ENCODE measurements at regions not wholly inside any gene's neighbourhood (a gene's known extent, or its start where the extent isn't known, plus 50 kb on each side); places are given as distances from the start of the nearest gene placed in this dataset.

GRCh38 chr13:112144616-112145550 lies 77.9 kb downstream of the SOX1 start:
- CTCF ChIA-PET, result no interaction called here
- no peaks in the 10 kb centered on the region for H3K9me3 ChIP-seq
- no peaks in the 10 kb centered on the region for H3K36me3 ChIP-seq (ENCODE audit: control insufficient read depth in 2 of 2, extremely low read depth in 1 of 2, insufficient read depth in 1 of 2, low read length in 1 of 2)
- peaks cover 6 to 8% of the 10 kb centered on the region in 2 donors for H3K27me3 Mint-ChIP-seq
- H3K27me3 ChIP-seq (replicated peaks in 1 of 2; ENCODE audit: control insufficient read depth in 2 of 2, extremely low read depth in 1 of 2, insufficient read depth in 2 of 2, low read length in 1 of 2), result peaks cover 0 to 20% of the 10 kb centered on the region in 2 experiments
- POLR2A ChIA-PET, result no interaction called here
- H3K4me1 ChIP-seq (ENCODE audit: control insufficient read depth in 1 of 2, extremely low read depth in 1 of 2, insufficient read depth in 2 of 2, low read length in 2 of 2), result no peaks in the 10 kb centered on the region
- WGBS (ENCODE audit: insufficient coverage), result 69% methylated on average over 8 of the region's 15 CpGs
- H3K27ac Mint-ChIP-seq, result no peak overlapping the region
- no peaks in the 10 kb centered on the region for H3K4me1 Mint-ChIP-seq
- H3K9me3 Mint-ChIP-seq, result no peaks in the 10 kb centered on the region
- no peak for ATAC-seq (replicated peaks in 1 of 4)
- no peak for DNase-seq
- H3K4me3 Mint-ChIP-seq, result no peak overlapping the region
- no peaks in the 10 kb centered on the region for H3K36me3 Mint-ChIP-seq
- H3K27ac ChIP-seq (ENCODE audit: low read length), result no peak overlapping the region
- no peak overlapping the region for H3K4me3 ChIP-seq (ENCODE audit: control insufficient read depth in 1 of 2, extremely low read depth in 1 of 2, low read length in 1 of 2)

DNA sequence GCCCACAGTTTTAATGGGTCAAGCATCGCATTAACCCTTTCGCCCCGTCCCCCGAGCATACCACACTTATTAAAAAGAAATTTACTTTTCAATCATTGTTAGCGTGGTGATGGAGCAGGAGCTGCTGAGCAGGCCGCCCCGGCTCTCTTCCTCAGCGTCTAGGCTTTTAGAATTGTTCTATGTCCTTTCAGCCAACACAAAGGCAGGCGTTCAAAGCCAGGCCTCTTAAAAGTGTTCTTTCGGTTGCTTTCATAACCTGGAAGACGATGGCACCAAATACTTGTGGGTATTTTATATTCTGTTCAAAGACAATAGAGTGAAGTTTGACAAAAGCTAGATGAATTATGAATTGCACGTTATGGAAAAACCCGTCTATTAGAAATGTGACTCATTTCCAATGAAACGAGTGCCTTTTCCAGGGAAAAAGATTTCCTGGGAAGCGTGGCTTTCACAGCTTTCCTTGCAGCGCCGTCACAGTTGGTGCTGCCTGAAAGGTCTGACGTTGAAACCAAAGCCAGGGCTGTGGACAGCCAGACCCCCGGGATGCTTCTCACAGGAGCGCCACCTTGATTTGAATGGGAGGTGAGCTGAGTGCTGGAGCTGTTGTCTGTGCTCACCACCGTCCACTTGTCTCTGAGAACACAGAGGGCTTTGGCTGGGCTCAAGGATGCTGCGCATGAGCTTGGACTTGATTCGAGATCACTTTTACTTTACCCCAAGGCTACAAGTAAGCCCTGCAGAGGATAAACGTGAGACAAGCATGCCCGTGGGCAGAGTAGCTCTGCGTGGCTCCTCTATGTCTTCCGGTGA lies 78.8 kb downstream of the SOX1 start:
- no peaks in the 10 kb centered on the region for H3K36me3 ChIP-seq (ENCODE audit: control insufficient read depth in 2 of 2, extremely low read depth in 1 of 2, insufficient read depth in 1 of 2, low read length in 1 of 2)
- no peak overlapping the region for H3K4me3 ChIP-seq (ENCODE audit: control insufficient read depth in 1 of 2, extremely low read depth in 1 of 2, low read length in 1 of 2)
- Mint-ChIP-seq H3K36me3 (no peaks in the 10 kb centered on the region), H3K27me3 (peaks cover 6 to 8% of the 10 kb centered on the region in 2 donors), H3K9me3 (no peaks in the 10 kb centered on the region), H3K4me1 (no peaks in the 10 kb centered on the region), H3K4me3 (no peak overlapping the region), H3K27ac (no peak overlapping the region)
- DNase-seq (no peak), ATAC-seq (replicated peaks in 1 of 4) (no peak)
- ChIA-PET CTCF (no interaction called here), POLR2A (no interaction called here)
- H3K4me1 ChIP-seq (ENCODE audit: control insufficient read depth in 1 of 2, extremely low read depth in 1 of 2, insufficient read depth in 2 of 2, low read length in 2 of 2), result no peaks in the 10 kb centered on the region
- peaks cover 0 to 18% of the 10 kb centered on the region in 2 experiments for H3K27me3 ChIP-seq (replicated peaks in 1 of 2; ENCODE audit: control insufficient read depth in 2 of 2, extremely low read depth in 1 of 2, insufficient read depth in 2 of 2, low read length in 1 of 2)
- H3K27ac ChIP-seq (ENCODE audit: low read length), result no peak overlapping the region
- WGBS (ENCODE audit: insufficient coverage), result 85% methylated on average over 17 of the region's 27 CpGs
- H3K9me3 ChIP-seq, result no peaks in the 10 kb centered on the region

GRCh38 chr13:112150352-112150751 lies 83.4 kb downstream of the SOX1 start:
- Mint-ChIP-seq H3K27me3 (peaks cover 5 to 11% of the 10 kb centered on the region in 2 donors), H3K4me1 (no peaks in the 10 kb centered on the region)

DNA sequence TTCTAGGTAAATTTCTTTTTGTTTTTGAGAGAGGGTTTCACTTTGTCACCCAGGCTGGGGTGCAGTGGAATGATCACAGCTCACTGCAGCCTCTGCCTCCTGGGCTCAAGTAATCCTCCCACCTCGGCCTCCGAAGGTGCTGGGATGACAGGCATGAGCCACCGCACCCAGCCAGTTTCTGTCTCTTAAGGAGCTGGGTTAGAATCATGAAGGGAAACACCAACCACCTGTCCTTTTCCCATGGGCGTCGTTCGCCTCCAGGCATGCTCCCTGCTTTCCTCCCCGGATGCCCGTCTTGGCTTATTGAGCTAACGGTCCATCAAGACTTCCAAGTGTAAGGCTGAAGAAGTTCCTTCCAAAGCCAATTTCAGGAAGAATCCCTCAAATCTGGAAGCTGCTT lies 85.9 kb downstream of the SOX1 start:
- Mint-ChIP-seq H3K4me1 (no peaks in the 10 kb centered on the region), H3K9me3 (peaks cover 0 to 4% (median 4%) of the 10 kb centered on the region in 3 donors), H3K27ac (no peak overlapping the region), H3K27me3 (peaks cover 6 to 11% of the 10 kb centered on the region in 2 donors), H3K36me3 (no peaks in the 10 kb centered on the region), H3K4me3 (no peak overlapping the region)
- ATAC-seq (replicated peaks in 1 of 4) (no peak), DNase-seq (no peak)
- CTCF ChIA-PET, result no interaction called here
- 95% methylated on average over 9 of the region's 9 CpGs for WGBS (ENCODE audit: insufficient coverage)
- Histone ChIP-seq H3K4me1 (ENCODE audit: control insufficient read depth in 1 of 2, extremely low read depth in 1 of 2, insufficient read depth in 2 of 2, low read length in 2 of 2) (no peaks in the 10 kb centered on the region), H3K27ac (ENCODE audit: low read length) (no peak overlapping the region), H3K4me3 (ENCODE audit: control insufficient read depth in 1 of 2, extremely low read depth in 1 of 2, low read length in 1 of 2) (no peak overlapping the region), H3K9me3 (no peaks in the 10 kb centered on the region), H3K27me3 (replicated peaks in 1 of 2; ENCODE audit: control insufficient read depth in 2 of 2, extremely low read depth in 1 of 2, insufficient read depth in 2 of 2, low read length in 1 of 2) (peaks cover 0 to 4% of the 10 kb centered on the region in 2 experiments), H3K36me3 (ENCODE audit: control insufficient read depth in 2 of 2, extremely low read depth in 1 of 2, insufficient read depth in 1 of 2, low read length in 1 of 2) (no peaks in the 10 kb centered on the region)
- POLR2A ChIA-PET, result no interaction called here

More at GRCh38 chr13:112150352-112150751, 83.4 kb downstream of the SOX1 start:
- Mint-ChIP-seq H3K36me3 (no peaks in the 10 kb centered on the region), H3K9me3 (no peaks in the 10 kb centered on the region), H3K27ac (no peak overlapping the region), H3K4me3 (no peak overlapping the region)
- ATAC-seq (replicated peaks in 1 of 4), result no peak
- Histone ChIP-seq H3K9me3 (no peaks in the 10 kb centered on the region), H3K36me3 (ENCODE audit: control insufficient read depth in 2 of 2, extremely low read depth in 1 of 2, insufficient read depth in 1 of 2, low read length in 1 of 2) (no peaks in the 10 kb centered on the region), H3K4me1 (ENCODE audit: control insufficient read depth in 1 of 2, extremely low read depth in 1 of 2, insufficient read depth in 2 of 2, low read length in 2 of 2) (no peaks in the 10 kb centered on the region), H3K27me3 (replicated peaks in 1 of 2; ENCODE audit: control insufficient read depth in 2 of 2, extremely low read depth in 1 of 2, insufficient read depth in 2 of 2, low read length in 1 of 2) (peaks cover 0 to 4% of the 10 kb centered on the region in 2 experiments), H3K4me3 (ENCODE audit: control insufficient read depth in 1 of 2, extremely low read depth in 1 of 2, low read length in 1 of 2) (no peak overlapping the region), H3K27ac (ENCODE audit: low read length) (no peak overlapping the region)
- CTCF ChIA-PET, result no interaction called here
- WGBS (ENCODE audit: insufficient coverage), result 91% methylated on average over 18 of the region's 23 CpGs
- POLR2A ChIA-PET, result no interaction called here
- DNase-seq, result no peak

GRCh38 chr13:112153364-112153763 lies 86.4 kb downstream of the SOX1 start:
- WGBS (ENCODE audit: insufficient coverage), result 77% methylated on average over 7 of the region's 9 CpGs
- ATAC-seq (replicated peaks in 1 of 4), result no peak

DNA sequence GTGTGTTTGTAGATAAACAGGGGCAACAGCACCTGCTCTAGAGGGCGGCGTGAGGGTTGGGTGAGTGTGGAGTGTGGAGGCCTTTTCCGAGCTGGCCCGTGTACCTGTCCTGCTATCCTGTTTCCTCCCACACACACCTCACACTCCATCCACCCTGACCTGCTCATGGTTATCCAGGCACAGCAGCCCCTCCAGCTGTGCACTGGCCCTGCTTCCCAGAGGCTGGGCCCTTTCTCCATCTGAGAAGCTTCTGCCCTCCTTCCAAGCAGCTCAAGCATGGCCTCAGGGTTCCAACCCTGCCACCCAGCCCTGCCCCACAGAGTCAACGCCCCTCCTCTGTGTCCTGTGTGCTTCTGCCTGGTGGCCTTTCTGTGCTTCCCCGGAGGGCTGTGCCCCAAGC lies 86.9 kb downstream of the SOX1 start:
- ATAC-seq (replicated peaks in 1 of 4), result no peak
- WGBS (ENCODE audit: insufficient coverage), result 54% methylated on average over 2 of the region's 6 CpGs
- H3K36me3 ChIP-seq (ENCODE audit: control insufficient read depth in 2 of 2, extremely low read depth in 1 of 2, insufficient read depth in 1 of 2, low read length in 1 of 2), result no peaks in the 10 kb centered on the region

More at GRCh38 chr13:112153364-112153763, 86.4 kb downstream of the SOX1 start:
- H3K27me3 ChIP-seq (replicated peaks in 1 of 2; ENCODE audit: control insufficient read depth in 2 of 2, extremely low read depth in 1 of 2, insufficient read depth in 2 of 2, low read length in 1 of 2), result peaks cover 0 to 4% of the 10 kb centered on the region in 2 experiments
- no peak overlapping the region for H3K4me3 ChIP-seq (ENCODE audit: control insufficient read depth in 1 of 2, extremely low read depth in 1 of 2, low read length in 1 of 2)
- no peaks in the 10 kb centered on the region for H3K4me1 Mint-ChIP-seq
- ChIA-PET CTCF (no interaction called here), POLR2A (no interaction called here)
- peaks cover 7 to 11% of the 10 kb centered on the region in 2 donors for H3K27me3 Mint-ChIP-seq
- no peaks in the 10 kb centered on the region for H3K4me1 ChIP-seq (ENCODE audit: control insufficient read depth in 1 of 2, extremely low read depth in 1 of 2, insufficient read depth in 2 of 2, low read length in 2 of 2)
- H3K27ac ChIP-seq (ENCODE audit: low read length), result no peak overlapping the region
- no peak for DNase-seq
- H3K9me3 Mint-ChIP-seq, result peaks cover 0 to 5% (median 5%) of the 10 kb centered on the region in 3 donors
- H3K9me3 ChIP-seq, result no peaks in the 10 kb centered on the region
- no peak overlapping the region for H3K27ac Mint-ChIP-seq
- H3K36me3 ChIP-seq (ENCODE audit: control insufficient read depth in 2 of 2, extremely low read depth in 1 of 2, insufficient read depth in 1 of 2, low read length in 1 of 2), result no peaks in the 10 kb centered on the region
- no peaks in the 10 kb centered on the region for H3K36me3 Mint-ChIP-seq
- H3K4me3 Mint-ChIP-seq, result no peak overlapping the region

More for the DNA sequence above, 86.9 kb downstream of the SOX1 start:
- no peaks in the 10 kb centered on the region for H3K4me1 ChIP-seq (ENCODE audit: control insufficient read depth in 1 of 2, extremely low read depth in 1 of 2, insufficient read depth in 2 of 2, low read length in 2 of 2)
- Mint-ChIP-seq H3K27me3 (peaks cover 8 to 11% of the 10 kb centered on the region in 2 donors), H3K4me3 (no peak overlapping the region), H3K27ac (no peak overlapping the region), H3K9me3 (peaks cover 0 to 5% (median 5%) of the 10 kb centered on the region in 3 donors), H3K36me3 (no peaks in the 10 kb centered on the region), H3K4me1 (no peaks in the 10 kb centered on the region)
- H3K27ac ChIP-seq (ENCODE audit: low read length), result no peak overlapping the region
- H3K4me3 ChIP-seq (ENCODE audit: control insufficient read depth in 1 of 2, extremely low read depth in 1 of 2, low read length in 1 of 2), result no peak overlapping the region
- CTCF ChIA-PET, result no interaction called here
- no peaks in the 10 kb centered on the region for H3K9me3 ChIP-seq
- peaks cover 0 to 4% of the 10 kb centered on the region in 2 experiments for H3K27me3 ChIP-seq (replicated peaks in 1 of 2; ENCODE audit: control insufficient read depth in 2 of 2, extremely low read depth in 1 of 2, insufficient read depth in 2 of 2, low read length in 1 of 2)
- no peak for DNase-seq
- POLR2A ChIA-PET, result no interaction called here
